HL-60 (cell line): ENCODE measurements at regions not wholly inside any gene's neighbourhood (a gene's known extent, or its start where the extent isn't known, plus 50 kb on each side); places are given as distances from the start of the nearest gene placed in this dataset.

Experiments used
- CTCF ChIP-seq: IDR thresholded peaks from one replicate; pipeline ENCODE4 v1.5.1; 2011; ENCODE audit warnings: low read length, control low read depth, inconsistent platforms; ENCODE audit not compliant: insufficient read depth
- POLR2AphosphoS5 ChIP-seq: IDR thresholded peaks from 2 replicates; pipeline ENCODE4 v1.6.1; 2012; ENCODE audit warnings: low read depth

- TF ChIP-seq CTCF, result no peak
- TF ChIP-seq POLR2AphosphoS5, result no peak
Measured at GRCh38 chr17:33819539-33819938, 435.5 kb upstream of the CCL2 start.
